Adrenal gland (tissue), 9 donors: ENCODE measurements at regions not wholly inside any gene's neighbourhood (a gene's known extent, or its start where the extent isn't known, plus 50 kb on each side); places are given as distances from the start of the nearest gene placed in this dataset.

Source experiments
- DNase-seq, 7 donors: peaks; one replicate each; pipeline ENCODE4 v3.0.0-alpha.2; 2019 to 2020
- H3K27ac ChIP-seq, 5 donors: fragments of 200-600 bp; sonication (generic) in 4 of 5; 1 replicate in 3 of 5; 2 replicates in 2 of 5; pipeline versions ENCODE4 v1.5.1 to v1.8.0; 2016 to 2020; ENCODE audit warnings: mild to moderate bottlenecking in 1 of 5
- H3K27me3 ChIP-seq: fragments of 200-600 bp; 2 replicates; pipeline ENCODE4 v1.8.0; 2021
- H3K36me3 ChIP-seq, 2 donors: fragments of 200-600 bp; replicated peaks in 1 of 2; 1 replicate in 1 of 2; 2 replicates in 1 of 2; pipeline versions ENCODE4 v1.5.1 to v1.8.0; 2018 to 2022
- H3K4me1 ChIP-seq, 2 donors: fragments of 200-600 bp; replicated peaks in 1 of 2; 1 replicate in 1 of 2; 2 replicates in 1 of 2; pipeline versions ENCODE4 v1.5.1 to v1.8.0; 2018 to 2021
- H3K4me3 ChIP-seq, 4 donors: fragments of 200-600 bp; sonication (generic) in 3 of 4; one replicate each; pipeline ENCODE4 v1.5.1; 2016 to 2018
- H3K9me3 ChIP-seq, 3 donors: fragments of 200-600 bp; sonication (generic) in 1 of 3; replicated peaks in 1 of 3; 1 replicate in 2 of 3; 2 replicates in 1 of 3; pipeline versions ENCODE4 v1.5.1 to v1.8.0; 2016 to 2021
- CTCF ChIP-seq, 6 experiments: fragments of 450-650 bp in 4 of 6; fragments of 200-600 bp in 2 of 6; sonication (generic) in 1 of 6; IDR thresholded peaks; 1 replicate in 5 of 6; 2 replicates in 1 of 6; pipeline versions ENCODE4 v1.5.1 to v1.8.0; 2016 to 2021; ENCODE audit warnings: antibody characterized with exemption in 6 of 6, mild to moderate bottlenecking in 2 of 6, moderate library complexity in 1 of 6
- POLR2A ChIP-seq, 2 donors: fragments of 450-650 bp; IDR thresholded peaks; one replicate each; pipeline ENCODE4 v1.6.1; 2017; ENCODE audit warnings: antibody characterized with exemption in 2 of 2, mild to moderate bottlenecking in 2 of 2, moderate library complexity in 1 of 2
- WGBS, 4 donors: extraction: QIAGEN DNeasy Blood & Tissue Kit in 2 of 4; methylation state at CpG; one replicate each; pipeline versions ENCODE4 v1.1.5 to v1.1.7; 2013 to 2017; 5-methylcytosine and 5-hydroxymethylcytosine counted together
- intact Hi-C, 2 donors: fragments of 100-400 bp; cut with DNase I; formaldehyde crosslinking; loops; one replicate each; pipeline versions ENCODE4 v1.14.1 to v1.15.0; 2022 to 2023
- donor health status: healthy with polysubstance abuse.
- donor health status: Bipolar disorder and iron deficiency.
- donor health status: DM: yes; HTN: yes; CAD: no.
- donor health status: DM: no; HTN: no; CAD: no.
- donor health status: DM: no; HTN: no; CAD: no.

GRCh38 chr13:22103046-22104027 is 432.5 kb downstream of the FGF9 start:
- Histone ChIP-seq H3K27me3 (no peaks in the 10 kb centered on the region), H3K4me1 (peaks cover 6 to 10% of the 10 kb centered on the region in 2 donors), H3K36me3 (no peaks in the 10 kb centered on the region), H3K9me3 (no peaks in the 10 kb centered on the region), H3K4me3 (no peak overlapping the region), H3K27ac (no peak overlapping the region)
- TF ChIP-seq CTCF (IDR thresholded peaks at IDR 0.05), result no peak
- no peak for TF ChIP-seq POLR2A (IDR thresholded peaks at IDR 0.05)
- no peak for DNase-seq
- intact Hi-C loops, result no loop called here
- 76 to 86% (median 81%) methylated on average over 9 to 10 of the region's 10 CpGs for WGBS, 4 donors

DNA sequence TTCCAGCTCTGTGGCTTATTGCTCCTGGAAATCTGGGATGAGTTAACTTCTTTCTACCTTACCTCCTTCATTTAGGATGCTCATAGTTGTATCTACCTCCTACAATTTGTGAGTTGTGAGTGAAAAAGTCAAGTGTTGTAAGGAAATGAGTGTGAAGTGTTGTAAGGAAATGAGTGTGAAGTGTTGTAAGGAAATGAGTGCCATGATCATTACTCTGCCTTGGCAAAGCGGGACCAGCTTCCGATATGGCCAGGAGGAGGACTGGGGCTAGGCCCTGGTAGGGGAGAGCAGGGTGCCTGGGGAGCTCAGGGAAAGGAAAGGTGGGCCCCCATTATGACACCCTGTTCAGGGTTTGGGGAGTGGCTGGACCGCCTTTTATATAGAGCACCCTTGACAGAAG is 435.2 kb downstream of the FGF9 start:
- intact Hi-C loops, result no loop called here

GRCh38 chr13:22107549-22107948 is 436.7 kb downstream of the FGF9 start:
- Histone ChIP-seq H3K4me1 (peaks cover 33 to 34% of the 10 kb centered on the region in 2 donors), H3K9me3 (no peaks in the 10 kb centered on the region), H3K4me3 (no peak overlapping the region), H3K27ac (peak overlapping the region in 4 of 5 donors; percentile 45 to 82 (median 58)), H3K27me3 (no peaks in the 10 kb centered on the region), H3K36me3 (no peaks in the 10 kb centered on the region)
- WGBS, 4 donors, result 26 to 44% (median 34%) methylated on average over 4 of the region's 4 CpGs
- intact Hi-C loops, result no loop called here
- TF ChIP-seq CTCF (IDR thresholded peaks at IDR 0.05) (no peak), POLR2A (IDR thresholded peaks at IDR 0.05) (no peak)
- peak in 2 of 7 donors; percentile 28 to 43 for DNase-seq

More for the DNA sequence above, 435.2 kb downstream of the FGF9 start:
- Histone ChIP-seq H3K4me1 (peaks cover 31 to 34% of the 10 kb centered on the region in 2 donors), H3K4me3 (no peak overlapping the region), H3K9me3 (no peaks in the 10 kb centered on the region), H3K27ac (no peak overlapping the region), H3K36me3 (no peaks in the 10 kb centered on the region), H3K27me3 (no peaks in the 10 kb centered on the region)
- 95 to 98% (median 97%) methylated on average over 3 of the region's 3 CpGs for WGBS, 4 donors
- no peak for TF ChIP-seq CTCF (IDR thresholded peaks at IDR 0.05)
- TF ChIP-seq POLR2A (IDR thresholded peaks at IDR 0.05), result no peak
- no peak for DNase-seq

DNA sequence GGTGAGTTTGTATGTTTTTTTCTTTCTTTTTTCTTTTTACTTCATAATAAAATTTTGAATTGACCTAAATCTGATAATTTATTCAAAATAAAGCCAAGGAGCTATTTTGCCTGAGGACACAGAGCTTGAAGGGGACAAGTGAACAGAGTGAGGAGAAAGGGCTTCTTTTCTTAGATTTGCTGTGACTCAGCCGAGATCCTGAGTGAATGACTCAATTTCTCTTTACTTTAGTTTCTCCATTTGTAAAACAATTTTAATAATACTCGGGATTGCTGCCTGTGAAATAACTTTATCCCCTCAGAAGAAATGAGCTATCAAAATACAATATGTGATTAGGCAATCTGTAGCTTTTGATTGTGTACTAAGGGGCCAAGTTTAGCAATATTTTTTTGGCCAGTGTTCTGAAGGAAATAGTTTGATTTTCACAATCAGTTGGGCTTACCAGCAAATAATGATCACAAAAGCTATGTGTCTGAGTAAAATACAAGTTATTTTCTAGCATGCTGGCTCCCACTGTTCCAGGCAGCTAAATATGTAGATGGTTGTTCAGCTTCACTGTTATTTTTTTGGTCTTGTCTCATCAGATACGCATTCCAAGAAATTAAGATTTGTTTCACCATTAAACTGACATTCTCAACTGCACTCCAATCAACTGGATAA is 437.5 kb downstream of the FGF9 start:
- Histone ChIP-seq H3K9me3 (no peaks in the 10 kb centered on the region), H3K4me1 (peaks cover 33 to 34% of the 10 kb centered on the region in 2 donors), H3K27ac (peak overlapping the region in 4 of 5 donors; percentile 14 to 82 (median 56)), H3K27me3 (no peaks in the 10 kb centered on the region), H3K4me3 (no peak overlapping the region), H3K36me3 (no peaks in the 10 kb centered on the region)
- WGBS, 4 donors, result 35 to 38% (median 36%) methylated on average over 3 of the region's 3 CpGs
- TF ChIP-seq POLR2A (IDR thresholded peaks at IDR 0.05) (no peak), CTCF (IDR thresholded peaks at IDR 0.05) (no peak)
- DNase-seq, result no peak
- intact Hi-C loops, result no loop called here
